ENCODE measurements at regions not wholly inside any gene's neighbourhood (a gene's known extent, or its start where the extent isn't known, plus 50 kb on each side); places are given as distances from the start of the nearest gene placed in this dataset.
A peak's percentile ranks its signal among the peaks of the same experiment; 100 is the strongest.

- H3K4me3 ChIP-seq (replicated peaks in 1 of 3; ENCODE audit: insufficient read depth in 1 of 3, low read depth in 2 of 3, low read length in 3 of 3), result no peak overlapping the region
- H3K4me1 ChIP-seq (ENCODE audit: insufficient read depth, low read length), result no peaks in the 10 kb centered on the region
- in situ Hi-C loops (cut with HindIII; ENCODE audit: extremely low pct_ligation_motif_present, low pct_unique_long_range_greater_than_20kb), result loop anchor here (10.0 kb wide), 1 partner anchor 134 kb away; the partner anchor contains the start of gene IGLL5
- POLR2A ChIA-PET, result no interaction called here
- FAIRE-seq, result no peak
- no peak overlapping the region for H3K9ac ChIP-seq (ENCODE audit: insufficient read depth, low read depth, low read length)
- no peak overlapping the region for H3K4me2 ChIP-seq (ENCODE audit: low read depth, low read length)
- no peak for TF ChIP-seq SALL1 (CRISPR knock-in tag; IDR thresholded peaks at IDR 0.05)
- TF ChIP-seq CREB1 (IDR thresholded peaks at IDR 0.05), result 0 out of 2 replicates have a peak, but pooled peaks have one; percentile 34
- TF ChIP-seq CREB1 (CRISPR knock-in tag; IDR thresholded peaks at IDR 0.05), result no peak
- no peak for TF ChIP-seq ELF1 (CRISPR knock-in tag; IDR thresholded peaks at IDR 0.05)
- TF ChIP-seq ZNF687 (CRISPR knock-in tag; IDR thresholded peaks at IDR 0.05), result no peak
- H3K79me2 ChIP-seq (ENCODE audit: insufficient read depth, low read length), result no peaks in the 10 kb centered on the region
- H3K36me3 ChIP-seq (replicated peaks in 1 of 2; ENCODE audit: control insufficient read depth in 1 of 2, insufficient read depth in 2 of 2, low read length in 2 of 2), result no peaks in the 10 kb centered on the region
- no peak for DNase-seq (ENCODE audit: low spot score)
- H2AFZ ChIP-seq (ENCODE audit: low read length), result no peak overlapping the region
- intact Hi-C loops (cut with micrococcal nuclease; ENCODE audit: unreplicated experiment), result no loop called here
- no peak overlapping the region for H3K27ac ChIP-seq (ENCODE audit: extremely low read length, insufficient read depth, low read length)
- no peak for ATAC-seq
- H3K9me3 ChIP-seq (ENCODE audit: low read length), result no peaks in the 10 kb centered on the region
- H4K20me1 ChIP-seq (ENCODE audit: insufficient read depth, low read length), result no peaks in the 10 kb centered on the region; the same call in 1 of the 2 replicates
- WGBS (ENCODE audit: low lambda C conversion rate), result 0% methylated on average over 3 of the region's 6 CpGs
- no peaks in the 10 kb centered on the region; a peak in 2 of 5 replicates for H3K27me3 ChIP-seq (ENCODE audit: control insufficient read depth in 1 of 2, insufficient read depth in 2 of 2, low read length in 2 of 2)
- CTCF ChIA-PET (ENCODE audit: low intra/inter-chr PET ratio, low total read pairs), result no interaction called here
- BruUV-seq (replicated peaks), result no TSS peak
Measured at GRCh38 chr22:22750335-22751042, 106.1 kb downstream of the GGTLC2 start.

Measured in HepG2 (cell line).